ENCODE measurements at regions not wholly inside any gene's neighbourhood (a gene's known extent, or its start where the extent isn't known, plus 50 kb on each side); places are given as distances from the start of the nearest gene placed in this dataset.

- DNase-seq (no peak), ATAC-seq (no peak)
- H3K36me3 ChIP-seq (replicated peaks in 1 of 2; ENCODE audit: insufficient read depth in 1 of 2, low read depth in 2 of 2): no peaks in the 10 kb centered on the region
- intact Hi-C loops (cut with DNase I): no loop called here
- H3K27ac ChIP-seq: no peak overlapping the region
- no peaks in the 10 kb centered on the region for H3K9me3 ChIP-seq
- no peaks in the 10 kb centered on the region for H3K27me3 ChIP-seq
- H3K4me1 ChIP-seq: no peaks in the 10 kb centered on the region
- TF ChIP-seq CTCF (IDR thresholded peaks at IDR 0.05) (no peak), POLR2A (IDR thresholded peaks at IDR 0.05) (no peak)
- no peak overlapping the region for H3K4me3 ChIP-seq
- WGBS, 2 donors: 20 to 33% methylated on average over 4 of the region's 4 CpGs
These were observed 452.4 kb upstream of the RBFOX1 start for GRCh38 chr16:6880263-6880662.

- Histone ChIP-seq H3K36me3 (replicated peaks in 1 of 2; ENCODE audit: insufficient read depth in 1 of 2, low read depth in 2 of 2) (no peaks in the 10 kb centered on the region), H3K4me1 (no peaks in the 10 kb centered on the region), H3K9me3 (no peaks in the 10 kb centered on the region), H3K27me3 (no peaks in the 10 kb centered on the region), H3K4me3 (no peak overlapping the region), H3K27ac (no peak overlapping the region)
- ATAC-seq (no peak), DNase-seq (no peak)
- WGBS, 2 donors: 68 to 80% methylated on average over 5 of the region's 5 CpGs
- TF ChIP-seq POLR2A (IDR thresholded peaks at IDR 0.05) (no peak), CTCF (IDR thresholded peaks at IDR 0.05) (no peak)
- intact Hi-C loops (cut with DNase I): no loop called here
These were observed 468.0 kb upstream of the RBFOX1 start for GRCh38 chr16:6864671-6865070.

GRCh38 chr16:6864244-6864643, 468.4 kb upstream of the RBFOX1 start:
- ATAC-seq (no peak), DNase-seq (no peak)
- intact Hi-C loops (cut with DNase I): no loop called here
- Histone ChIP-seq H3K27ac (no peak overlapping the region), H3K36me3 (replicated peaks in 1 of 2; ENCODE audit: insufficient read depth in 1 of 2, low read depth in 2 of 2) (no peaks in the 10 kb centered on the region), H3K27me3 (no peaks in the 10 kb centered on the region), H3K9me3 (no peaks in the 10 kb centered on the region), H3K4me1 (no peaks in the 10 kb centered on the region), H3K4me3 (no peak overlapping the region)
- TF ChIP-seq POLR2A (IDR thresholded peaks at IDR 0.05) (no peak), CTCF (IDR thresholded peaks at IDR 0.05) (no peak)
- 37 to 57% methylated on average over 4 of the region's 4 CpGs for WGBS, 2 donors

GRCh38 chr16:6863135-6863534, 469.5 kb upstream of the RBFOX1 start:
- no peaks in the 10 kb centered on the region for H3K9me3 ChIP-seq
- no peaks in the 10 kb centered on the region for H3K36me3 ChIP-seq (replicated peaks in 1 of 2; ENCODE audit: insufficient read depth in 1 of 2, low read depth in 2 of 2)
- intact Hi-C loops (cut with DNase I): no loop called here
- DNase-seq: no peak
- TF ChIP-seq POLR2A (IDR thresholded peaks at IDR 0.05): no peak
- no peak overlapping the region for H3K27ac ChIP-seq
- H3K4me1 ChIP-seq: no peaks in the 10 kb centered on the region
- no peak for ATAC-seq
- WGBS, 2 donors: 34% methylated on average over 2 of the region's 2 CpGs
- no peak overlapping the region for H3K4me3 ChIP-seq
- H3K27me3 ChIP-seq: no peaks in the 10 kb centered on the region

- Histone ChIP-seq H3K27ac (no peak overlapping the region), H3K4me1 (no peaks in the 10 kb centered on the region), H3K9me3 (no peaks in the 10 kb centered on the region), H3K36me3 (replicated peaks in 1 of 2; ENCODE audit: insufficient read depth in 1 of 2, low read depth in 2 of 2) (no peaks in the 10 kb centered on the region), H3K4me3 (no peak overlapping the region), H3K27me3 (no peaks in the 10 kb centered on the region)
- intact Hi-C loops (cut with DNase I): no loop called here
- TF ChIP-seq POLR2A (IDR thresholded peaks at IDR 0.05) (no peak), CTCF (IDR thresholded peaks at IDR 0.05) (no peak)
- DNase-seq (no peak), ATAC-seq (no peak)
- 41 to 47% methylated on average over 6 of the region's 6 CpGs for WGBS, 2 donors
These were observed 470.7 kb upstream of the RBFOX1 start for GRCh38 chr16:6861815-6862477.
